Astrocyte of the spinal cord (primary cell): ENCODE measurements at regions not wholly inside any gene's neighbourhood (a gene's known extent, or its start where the extent isn't known, plus 50 kb on each side); places are given as distances from the start of the nearest gene placed in this dataset.

Source experiments
- DNase-seq: peaks from one replicate; pipeline ENCODE4 v3.0.0; 2011; ENCODE audit warnings: low read depth, low spot score
- H3K4me3 ChIP-seq: 2 replicates; pipeline ENCODE4 v1.5.1; 2011; ENCODE audit warnings: low read depth, mild to moderate bottlenecking, low read length, moderate library complexity
- CTCF ChIP-seq: IDR thresholded peaks from 2 replicates; pipeline ENCODE4 v1.5.1; 2012; ENCODE audit warnings: low read depth, mild to moderate bottlenecking, low read length, inconsistent platforms
- in situ Hi-C: cut with HindIII; loops from 2 replicates; pipeline ENCODE4 v1.10.0; 2017; ENCODE audit warnings: low sequenced_read_pairs

DNA sequence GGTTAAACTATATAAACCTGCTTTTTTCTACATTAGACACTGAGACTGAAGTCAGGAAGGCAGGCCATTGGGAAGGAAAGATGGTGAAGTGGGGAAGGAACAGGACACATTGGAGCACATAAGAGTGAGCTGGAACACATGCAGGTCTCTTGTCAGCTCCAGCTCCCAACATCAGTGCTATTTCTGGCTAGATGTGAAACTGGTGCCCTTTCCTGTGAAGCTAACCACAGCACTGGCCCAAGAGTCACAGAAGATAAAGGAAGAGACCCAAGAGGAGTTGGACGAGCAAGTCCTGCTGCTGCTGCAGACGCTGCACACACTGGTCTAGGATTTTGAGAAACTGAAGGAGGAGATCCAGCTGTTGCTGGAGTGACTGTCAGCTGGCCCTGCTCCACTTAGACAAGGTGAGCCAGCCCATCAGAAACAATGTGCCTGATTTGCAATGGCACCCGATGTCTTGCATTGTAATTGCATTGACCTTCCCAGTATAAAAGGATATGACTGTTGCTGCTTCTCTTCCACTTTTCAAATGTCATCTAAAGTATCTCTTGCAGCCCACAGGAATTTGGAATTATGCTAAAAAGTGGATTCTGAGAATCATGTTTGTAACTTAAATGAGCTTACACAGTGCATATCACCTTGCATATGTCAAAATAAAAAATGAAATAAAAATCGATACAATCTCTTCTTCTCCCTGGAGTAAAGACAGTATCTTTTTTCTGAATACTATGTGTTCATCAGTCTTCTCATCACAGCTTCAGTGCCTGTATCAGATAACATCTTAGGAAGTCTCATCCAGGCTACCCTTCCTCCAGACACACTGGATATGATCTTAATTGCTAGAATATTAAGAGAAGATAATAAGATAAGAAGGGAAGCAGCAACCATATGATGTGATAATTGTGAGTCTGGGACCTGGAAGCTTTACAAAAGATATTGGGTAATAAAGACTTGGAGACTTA lies 230.7 kb upstream of the SPRY2 start:
- TF ChIP-seq CTCF = no peak
- H3K4me3 ChIP-seq = no peak overlapping the region
- in situ Hi-C loops = no loop called here
- DNase-seq = no peak

DNA sequence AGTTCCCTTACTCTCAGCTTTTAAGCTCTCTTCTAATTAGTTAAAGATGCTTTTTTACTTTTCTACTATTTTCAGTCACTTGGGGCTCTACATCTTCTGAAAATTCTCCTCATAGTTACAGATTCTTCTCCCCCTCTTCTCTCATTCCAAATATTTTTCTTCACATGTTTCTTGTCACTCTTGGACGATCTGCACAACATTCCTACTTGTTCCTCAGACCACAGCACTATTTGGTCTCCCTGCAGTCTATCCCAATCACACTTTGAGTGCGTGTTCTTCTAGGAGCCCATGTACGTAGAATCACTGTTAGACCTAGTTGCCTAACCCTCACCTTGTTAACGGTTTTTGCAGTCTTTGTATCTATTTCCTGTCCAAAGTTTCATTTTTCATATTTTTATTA lies 222.5 kb upstream of the SPRY2 start:
- no peak for TF ChIP-seq CTCF
- DNase-seq = no peak
- no peak overlapping the region for H3K4me3 ChIP-seq
- in situ Hi-C loops = no loop called here

DNA sequence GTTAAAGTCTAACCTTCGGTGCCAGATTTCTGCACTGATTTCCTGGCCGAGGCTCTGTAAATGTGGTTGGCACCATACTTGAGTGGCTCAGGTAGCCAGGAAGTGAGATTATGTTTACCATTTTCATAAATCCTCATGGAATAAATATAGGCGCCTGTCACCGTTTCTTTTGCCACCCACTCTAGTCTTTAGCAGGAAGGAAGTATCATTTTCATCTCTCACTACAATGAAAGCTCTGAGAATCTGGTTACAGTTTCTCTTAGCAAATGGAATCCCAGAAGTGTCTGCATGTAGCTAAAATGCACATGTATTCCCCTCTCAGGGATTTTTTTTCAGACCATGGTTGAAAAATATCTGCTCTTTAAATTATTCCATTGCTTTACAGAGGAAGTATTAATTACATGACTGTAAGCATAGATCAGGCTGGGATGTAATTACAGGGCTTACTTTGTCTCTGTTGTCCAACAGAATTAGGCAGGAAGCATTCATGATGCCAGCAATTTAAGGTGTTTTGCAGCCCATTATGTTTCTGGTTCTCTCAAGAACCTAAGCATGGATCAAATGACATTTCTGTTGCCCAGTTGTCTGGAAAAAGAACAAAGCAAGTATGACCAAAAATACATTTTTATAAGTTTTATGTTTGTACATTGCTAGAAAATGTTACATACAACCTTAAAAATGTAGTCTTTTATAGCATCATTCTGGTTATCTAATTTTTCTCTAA lies 221.7 kb upstream of the SPRY2 start:
- no peak overlapping the region for H3K4me3 ChIP-seq
- in situ Hi-C loops = no loop called here
- DNase-seq = no peak
- TF ChIP-seq CTCF = no peak

- TF ChIP-seq CTCF = no peak
- H3K4me3 ChIP-seq = no peak overlapping the region
- no peak for DNase-seq
- in situ Hi-C loops = no loop called here
These were observed 219.7 kb upstream of the SPRY2 start for GRCh38 chr13:80560609-80561008.

- H3K4me3 ChIP-seq = no peak overlapping the region
- in situ Hi-C loops = no loop called here
- no peak for DNase-seq
- no peak for TF ChIP-seq CTCF
These were observed 219.0 kb upstream of the SPRY2 start for GRCh38 chr13:80559944-80560343.

GRCh38 chr13:80558074-80558473 lies 217.1 kb upstream of the SPRY2 start:
- DNase-seq = no peak
- in situ Hi-C loops = no loop called here
- no peak for TF ChIP-seq CTCF
- H3K4me3 ChIP-seq = no peak overlapping the region
